22Rv1 (cell line): ENCODE measurements at regions not wholly inside any gene's neighbourhood (a gene's known extent, or its start where the extent isn't known, plus 50 kb on each side); places are given as distances from the start of the nearest gene placed in this dataset.

Source experiments
- CTCF ChIP-seq: fragments of 450-650 bp; IDR thresholded peaks from 2 replicates; pipeline ENCODE4 v1.5.1; 2017; ENCODE audit warnings: mild to moderate bottlenecking
- ZFX ChIP-seq: fragments of 450-650 bp; IDR thresholded peaks from 2 replicates; pipeline ENCODE4 v1.6.1; 2017; ENCODE audit warnings: antibody characterized with exemption, borderline replicate concordance

GRCh38 chr10:129397198-129397974 is 69.7 kb upstream of the MGMT start:
- TF ChIP-seq CTCF: no peak
- TF ChIP-seq ZFX: no peak
